Rectal smooth muscle tissue (tissue), 1 donor: ENCODE measurements at regions not wholly inside any gene's neighbourhood (a gene's known extent, or its start where the extent isn't known, plus 50 kb on each side); places are given as distances from the start of the nearest gene placed in this dataset.
"Not testable (repeated sequence)": the region's sequence is repeated elsewhere in the genome, so short reads cannot be mapped to it uniquely, and the experiment has no call there.

Experiments
- H3K27ac ChIP-seq: one replicate; pipeline ENCODE4 v1.7.0; 2013; ENCODE audit warnings: low read depth, low read length, inconsistent platforms
- H3K27me3 ChIP-seq: one replicate; pipeline ENCODE4 v1.7.0; 2013; ENCODE audit warnings: low read length; ENCODE audit not compliant: control insufficient read depth, insufficient read depth
- H3K36me3 ChIP-seq: one replicate; pipeline ENCODE4 v1.7.0; 2013; ENCODE audit warnings: low read length; ENCODE audit not compliant: control insufficient read depth, insufficient read depth
- H3K4me1 ChIP-seq: one replicate; pipeline ENCODE4 v1.7.0; 2013; ENCODE audit warnings: low read length; ENCODE audit not compliant: control insufficient read depth, insufficient read depth
- H3K4me3 ChIP-seq: one replicate; pipeline ENCODE4 v1.7.0; 2013; ENCODE audit warnings: low read length
- H3K9ac ChIP-seq: one replicate; pipeline ENCODE4 v1.7.0; 2013; ENCODE audit warnings: low read length

- H3K4me1 ChIP-seq: no peaks in the 10 kb centered on the region
- H3K9ac ChIP-seq: no peak overlapping the region
- H3K36me3 ChIP-seq: no peaks in the 10 kb centered on the region
- H3K4me3 ChIP-seq: no peak overlapping the region
- no peak overlapping the region for H3K27ac ChIP-seq
- no peaks in the 10 kb centered on the region for H3K27me3 ChIP-seq
Observed at GRCh38 chr3:20264900-20265567, 79.0 kb upstream of the SGO1 start.

GRCh38 chr3:20258371-20258770 lies 72.4 kb upstream of the SGO1 start:
- no peak overlapping the region for H3K4me3 ChIP-seq
- H3K27ac ChIP-seq: no peak overlapping the region
- H3K9ac ChIP-seq: no peak overlapping the region
- H3K4me1 ChIP-seq: no peaks in the 10 kb centered on the region
- H3K27me3 ChIP-seq: no peaks in the 10 kb centered on the region
- H3K36me3 ChIP-seq: no peaks in the 10 kb centered on the region

- Histone ChIP-seq H3K27me3 (no peaks in the 10 kb centered on the region), H3K9ac (no peak overlapping the region), H3K27ac (no peak overlapping the region), H3K4me3 (no peak overlapping the region), H3K4me1 (no peaks in the 10 kb centered on the region), H3K36me3 (no peaks in the 10 kb centered on the region)
Observed at GRCh38 chr3:20256144-20256543, 70.1 kb upstream of the SGO1 start.

- Histone ChIP-seq H3K4me1 (no peaks in the 10 kb centered on the region), H3K9ac (no peak overlapping the region), H3K27me3 (no peaks in the 10 kb centered on the region), H3K4me3 (no peak overlapping the region), H3K36me3 (no peaks in the 10 kb centered on the region), H3K27ac (no peak overlapping the region)
Observed at GRCh38 chr3:20254268-20255117, 68.5 kb upstream of the SGO1 start.

- Histone ChIP-seq H3K27ac (no peak overlapping the region), H3K36me3 (no peaks in the 10 kb centered on the region), H3K9ac (no peak overlapping the region), H3K4me1 (no peaks in the 10 kb centered on the region), H3K27me3 (no peaks in the 10 kb centered on the region), H3K4me3 (no peak overlapping the region)
Observed at GRCh38 chr3:20250786-20251185, 64.8 kb upstream of the SGO1 start.

GRCh38 chr3:20250314-20250713 lies 64.3 kb upstream of the SGO1 start:
- no peaks in the 10 kb centered on the region for H3K4me1 ChIP-seq
- H3K27me3 ChIP-seq: no peaks in the 10 kb centered on the region
- H3K36me3 ChIP-seq: no peaks in the 10 kb centered on the region
- H3K9ac ChIP-seq: no peak overlapping the region
- no peak overlapping the region for H3K4me3 ChIP-seq
- no peak overlapping the region for H3K27ac ChIP-seq

- Histone ChIP-seq H3K27ac (no peak overlapping the region), H3K27me3 (no peaks in the 10 kb centered on the region), H3K36me3 (no peaks in the 10 kb centered on the region), H3K4me1 (no peaks in the 10 kb centered on the region), H3K4me3 (no peak overlapping the region), H3K9ac (no peak overlapping the region)
Observed at GRCh38 chr3:20246662-20247061, 60.7 kb upstream of the SGO1 start.

- Histone ChIP-seq H3K4me3 (no peak overlapping the region), H3K9ac (no peak overlapping the region), H3K36me3 (no peaks in the 10 kb centered on the region), H3K27me3 (no peaks in the 10 kb centered on the region), H3K4me1 (no peaks in the 10 kb centered on the region), H3K27ac (no peak overlapping the region)
Observed at GRCh38 chr3:20245781-20246180, 59.8 kb upstream of the SGO1 start.

- no peak overlapping the region for H3K9ac ChIP-seq
- no peak overlapping the region for H3K4me3 ChIP-seq
- no peaks in the 10 kb centered on the region for H3K36me3 ChIP-seq
- no peaks in the 10 kb centered on the region for H3K27me3 ChIP-seq
- H3K27ac ChIP-seq: no peak overlapping the region
- no peaks in the 10 kb centered on the region for H3K4me1 ChIP-seq
Observed at GRCh38 chr3:20240154-20240883, 54.3 kb upstream of the SGO1 start.

GRCh38 chr3:20238199-20238598 lies 52.2 kb upstream of the SGO1 start:
- H3K27ac ChIP-seq, H3K36me3 ChIP-seq, H3K9ac ChIP-seq, H3K4me1 ChIP-seq, H3K27me3 ChIP-seq, H3K4me3 ChIP-seq: not testable (repeated sequence)

- Histone ChIP-seq H3K4me1 (no peaks in the 10 kb centered on the region), H3K36me3 (no peaks in the 10 kb centered on the region), H3K27ac (no peak overlapping the region), H3K4me3 (no peak overlapping the region), H3K9ac (no peak overlapping the region), H3K27me3 (no peaks in the 10 kb centered on the region)
Observed at GRCh38 chr3:20236603-20237002, 50.6 kb upstream of the SGO1 start.
